ENCODE measurements at regions not wholly inside any gene's neighbourhood (a gene's known extent, or its start where the extent isn't known, plus 50 kb on each side); places are given as distances from the start of the nearest gene placed in this dataset.

GRCh38 chr12:27866373-27867101 is 86.5 kb upstream of the MANSC4 start:
- H3K9me3 ChIP-seq (replicated peaks; ENCODE audit: control insufficient read depth, insufficient read depth, low read length), result no peaks in the 10 kb centered on the region
- no peaks in the 10 kb centered on the region for H3K36me3 ChIP-seq (ENCODE audit: control insufficient read depth in 2 of 2, insufficient read depth in 2 of 2, low read length in 1 of 2)
- no peak overlapping the region for H3K9ac ChIP-seq (ENCODE audit: control insufficient read depth, insufficient read depth, low read length)
- intact Hi-C loops (cut with micrococcal nuclease; ENCODE audit: unreplicated experiment), result no loop called here
- H4K20me1 ChIP-seq (ENCODE audit: control insufficient read depth, insufficient read depth), result no peaks in the 10 kb centered on the region
- FAIRE-seq (no peak), DNase-seq (ENCODE audit: low read depth, low spot score) (no peak), ATAC-seq (no peak)
- CTCF ChIA-PET, result interaction anchor here (0.6 to 1.0 kb wide), 3 partner anchors 45 to 1975 kb away, joined by 3 read pairs; no protein-coding TSS in a partner anchor
- no peak for TF ChIP-seq NKRF (conservative IDR thresholded peaks at IDR 0.05)
- peaks cover 4% of the 10 kb centered on the region; the same call in 1 of the 2 replicates for H3K4me1 ChIP-seq (ENCODE audit: control insufficient read depth, insufficient read depth, low read length)
- no TSS peak for BruUV-seq (replicated peaks)
- no peak overlapping the region for H3K4me3 ChIP-seq
- no peaks in the 10 kb centered on the region for H3K27me3 ChIP-seq (replicated peaks in 1 of 2; ENCODE audit: control insufficient read depth in 2 of 2, insufficient read depth in 2 of 2, low read length in 1 of 2)
- SMC1A ChIA-PET (ENCODE audit: uncharacterized antibody, unreplicated experiment), result interaction anchor here (0.6 kb wide), 1 partner anchor 57 kb away, joined by 3 read pairs; no protein-coding TSS in a partner anchor
- H3K4me2 ChIP-seq (ENCODE audit: control insufficient read depth, insufficient read depth), result no peak overlapping the region
- H3K27ac ChIP-seq (ENCODE audit: control insufficient read depth, insufficient read depth), result no peak overlapping the region
- H3K79me2 ChIP-seq (ENCODE audit: control insufficient read depth, insufficient read depth, low read length), result no peaks in the 10 kb centered on the region
- RAD21 ChIA-PET (ENCODE audit: unreplicated experiment), result no interaction called here
- in situ Hi-C loops (cut with MboI), result no loop called here
- no peak overlapping the region for H2AFZ ChIP-seq (ENCODE audit: control insufficient read depth, low read depth, low read length)
- 92% methylated on average over 11 of the region's 11 CpGs for WGBS (ENCODE audit: insufficient coverage, insufficient replicate concordance, low lambda C conversion rate, missing lambda C conversion rate)
- POLR2A ChIA-PET, result no interaction called here

- in situ Hi-C loops (cut with MboI), result no loop called here
- ChIA-PET POLR2A (interaction anchor here (0.6 kb wide), 1 partner anchor 13 kb away, joined by 5 read pairs; no protein-coding TSS in a partner anchor), SMC1A (ENCODE audit: uncharacterized antibody, unreplicated experiment) (interaction anchor here (1.2 kb wide), 1 partner anchor 29 kb away, joined by 4 read pairs; no protein-coding TSS in a partner anchor), CTCF (no interaction called here), RAD21 (ENCODE audit: unreplicated experiment) (no interaction called here)
- BruUV-seq (replicated peaks), result no TSS peak
- no peak for DNase-seq (ENCODE audit: low read depth, low spot score)
- Histone ChIP-seq H3K79me2 (ENCODE audit: control insufficient read depth, insufficient read depth, low read length) (no peaks in the 10 kb centered on the region), H4K20me1 (ENCODE audit: control insufficient read depth, insufficient read depth) (no peaks in the 10 kb centered on the region), H3K9ac (ENCODE audit: control insufficient read depth, insufficient read depth, low read length) (no peak overlapping the region), H3K36me3 (ENCODE audit: control insufficient read depth in 2 of 2, insufficient read depth in 2 of 2, low read length in 1 of 2) (no peaks in the 10 kb centered on the region), H3K27me3 (replicated peaks in 1 of 2; ENCODE audit: control insufficient read depth in 2 of 2, insufficient read depth in 2 of 2, low read length in 1 of 2) (no peaks in the 10 kb centered on the region), H3K4me1 (ENCODE audit: control insufficient read depth, insufficient read depth, low read length) (peaks cover 8% of the 10 kb centered on the region), H3K4me2 (ENCODE audit: control insufficient read depth, insufficient read depth) (no peak overlapping the region), H3K9me3 (replicated peaks; ENCODE audit: control insufficient read depth, insufficient read depth, low read length) (no peaks in the 10 kb centered on the region), H2AFZ (ENCODE audit: control insufficient read depth, low read depth, low read length) (no peak overlapping the region), H3K4me3 (no peak overlapping the region), H3K27ac (ENCODE audit: control insufficient read depth, insufficient read depth) (no peak overlapping the region)
- intact Hi-C loops (cut with micrococcal nuclease; ENCODE audit: unreplicated experiment), result no loop called here
- TF ChIP-seq EZH2 (IDR thresholded peaks at IDR 0.05; ENCODE audit: borderline replicate concordance, control insufficient read depth, low read depth, low read length), result no peak
- no peak for TF ChIP-seq ATF7 (IDR thresholded peaks at IDR 0.05; ENCODE audit: low read depth)
- no peak for TF ChIP-seq FOXM1 (IDR thresholded peaks at IDR 0.05; ENCODE audit: low read depth, low read length)
- no peak for TF ChIP-seq NFXL1 (IDR thresholded peaks at IDR 0.05; ENCODE audit: borderline replicate concordance)
- TF ChIP-seq HCFC1 (IDR thresholded peaks at IDR 0.05; ENCODE audit: low read length), result no peak
- no peak for TF ChIP-seq EED (IDR thresholded peaks at IDR 0.05; ENCODE audit: low read depth)
- no peak for TF ChIP-seq IRF3 (IDR thresholded peaks at IDR 0.05)
- no peak for TF ChIP-seq ZBTB4 (CRISPR knock-in tag; IDR thresholded peaks at IDR 0.05)
- no peak for TF ChIP-seq IKZF2 (IDR thresholded peaks at IDR 0.05)
- WGBS (ENCODE audit: insufficient coverage, insufficient replicate concordance, low lambda C conversion rate, missing lambda C conversion rate), result 79% methylated on average over 3 of the region's 3 CpGs
- ATAC-seq, result no peak
- FAIRE-seq, result no peak
Measured at GRCh38 chr12:27865421-27865820, 85.4 kb upstream of the MANSC4 start.

Data from GM12878 (cell line).